RWPE2 (cell line): ENCODE measurements at regions not wholly inside any gene's neighbourhood (a gene's known extent, or its start where the extent isn't known, plus 50 kb on each side); places are given as distances from the start of the nearest gene placed in this dataset.

ENCODE experiments used
- ATAC-seq: fragments of 200-7000 bp; cut with Tn5 transposase; 3 replicates; pipeline ENCODE4 v1.9.1; 2021; ENCODE audit warnings: low read depth
- DNase-seq: peaks from one replicate; pipeline ENCODE4 v3.0.0-alpha.2; 2020; ENCODE audit warnings: low spot score
- H3K27ac ChIP-seq: fragments of 450-650 bp; 2 replicates; pipeline ENCODE4 v1.5.1; 2017; ENCODE audit warnings: mild to moderate bottlenecking; ENCODE audit not compliant: poor library complexity, severe bottlenecking
- H3K27me3 ChIP-seq: fragments of 250-450 bp; sonication (Bioruptor Pico); 2 replicates; pipeline ENCODE4 v1.5.1; 2021; ENCODE audit warnings: mild to moderate bottlenecking, moderate library complexity; ENCODE audit not compliant: insufficient read depth, poor library complexity, severe bottlenecking
- H3K36me3 ChIP-seq: fragments of 250-450 bp; sonication (Bioruptor Pico); 2 replicates; pipeline ENCODE4 v1.5.1; 2020; ENCODE audit warnings: low read depth, mild to moderate bottlenecking, moderate library complexity
- H3K4me1 ChIP-seq: fragments of 250-450 bp; sonication (Bioruptor Pico); 2 replicates; pipeline ENCODE4 v1.5.1; 2021; ENCODE audit warnings: mild to moderate bottlenecking, moderate library complexity; ENCODE audit not compliant: insufficient read depth, poor library complexity, severe bottlenecking
- H3K4me3 ChIP-seq: fragments of 250-450 bp; sonication (Bioruptor Pico); 2 replicates; pipeline ENCODE4 v1.5.1; 2021; ENCODE audit warnings: mild to moderate bottlenecking, moderate library complexity; ENCODE audit not compliant: severe bottlenecking
- H3K9me3 ChIP-seq: fragments of 250-450 bp; sonication (Bioruptor Pico); 2 replicates; pipeline ENCODE4 v1.5.1; 2021; ENCODE audit warnings: mild to moderate bottlenecking, moderate library complexity; ENCODE audit not compliant: severe bottlenecking
- CTCF ChIP-seq: fragments of 450-650 bp; IDR thresholded peaks from one replicate; pipeline ENCODE4 v1.5.1; 2017; ENCODE audit warnings: mild to moderate bottlenecking, moderate library complexity; ENCODE audit not compliant: poor library complexity, severe bottlenecking

- H3K4me1 ChIP-seq = no peaks in the 10 kb centered on the region
- H3K27ac ChIP-seq = no peak overlapping the region
- no peak for DNase-seq
- ATAC-seq = no peak
- no peak for TF ChIP-seq CTCF
- H3K4me3 ChIP-seq = no peak overlapping the region
- no peaks in the 10 kb centered on the region for H3K9me3 ChIP-seq
- no peaks in the 10 kb centered on the region for H3K27me3 ChIP-seq
- no peaks in the 10 kb centered on the region for H3K36me3 ChIP-seq
These were observed 310.6 kb upstream of the IRX3 start for GRCh38 chr16:54597222-54597621.

- Histone ChIP-seq H3K4me3 (no peak overlapping the region), H3K27me3 (no peaks in the 10 kb centered on the region), H3K4me1 (no peaks in the 10 kb centered on the region), H3K27ac (no peak overlapping the region), H3K36me3 (no peaks in the 10 kb centered on the region), H3K9me3 (no peaks in the 10 kb centered on the region)
- no peak for TF ChIP-seq CTCF
- no peak for DNase-seq
- ATAC-seq = no peak
These were observed 309.0 kb upstream of the IRX3 start for GRCh38 chr16:54595621-54596020.

GRCh38 chr16:54594601-54595391, 308.2 kb upstream of the IRX3 start:
- DNase-seq (no peak), ATAC-seq (no peak)
- H3K27me3 ChIP-seq = no peaks in the 10 kb centered on the region
- TF ChIP-seq CTCF = no peak
- no peaks in the 10 kb centered on the region for H3K4me1 ChIP-seq
- H3K36me3 ChIP-seq = no peaks in the 10 kb centered on the region
- H3K4me3 ChIP-seq = no peak overlapping the region
- H3K9me3 ChIP-seq = no peaks in the 10 kb centered on the region
- no peak overlapping the region for H3K27ac ChIP-seq

- no peaks in the 10 kb centered on the region for H3K9me3 ChIP-seq
- DNase-seq = no peak
- H3K36me3 ChIP-seq = no peaks in the 10 kb centered on the region
- no peaks in the 10 kb centered on the region for H3K27me3 ChIP-seq
- no peak for TF ChIP-seq CTCF
- H3K27ac ChIP-seq = no peak overlapping the region
- no peaks in the 10 kb centered on the region for H3K4me1 ChIP-seq
- ATAC-seq = no peak
- no peak overlapping the region for H3K4me3 ChIP-seq
These were observed 305.2 kb upstream of the IRX3 start for GRCh38 chr16:54591816-54592246.

GRCh38 chr16:54590836-54591235, 304.2 kb upstream of the IRX3 start:
- H3K9me3 ChIP-seq = no peaks in the 10 kb centered on the region
- DNase-seq (no peak), ATAC-seq (no peak)
- no peaks in the 10 kb centered on the region for H3K36me3 ChIP-seq
- no peaks in the 10 kb centered on the region for H3K27me3 ChIP-seq
- H3K4me3 ChIP-seq = no peak overlapping the region
- TF ChIP-seq CTCF = no peak
- no peaks in the 10 kb centered on the region for H3K4me1 ChIP-seq
- H3K27ac ChIP-seq = no peak overlapping the region
